Upper lobe of left lung (tissue), 4 donors: ENCODE measurements at regions not wholly inside any gene's neighbourhood (a gene's known extent, or its start where the extent isn't known, plus 50 kb on each side); places are given as distances from the start of the nearest gene placed in this dataset.

Experiments
- CTCF ChIP-seq, 6 experiments: fragments of 450-650 bp in 4 of 6; fragments of 200-600 bp in 2 of 6; sonication (generic) in 2 of 6; IDR thresholded peaks; one replicate each; pipeline ENCODE4 v1.5.1; 2016 to 2019; ENCODE audit warnings: antibody characterized with exemption in 6 of 6
- EP300 ChIP-seq, 4 donors: sonication (generic); formaldehyde crosslinking; IDR thresholded peaks; one replicate each; pipeline ENCODE4 v1.5.1; 2017; ENCODE audit warnings: antibody characterized with exemption in 4 of 4, control low read depth in 2 of 4
- POLR2A ChIP-seq, 4 donors: fragments of 450-650 bp; IDR thresholded peaks; one replicate each; pipeline ENCODE4 v1.5.1; 2016 to 2017; ENCODE audit warnings: antibody characterized with exemption in 4 of 4, mild to moderate bottlenecking in 2 of 4
- POLR2AphosphoS5 ChIP-seq, 2 donors: sonication (generic); formaldehyde crosslinking; IDR thresholded peaks; one replicate each; pipeline ENCODE4 v1.5.1; 2017; ENCODE audit warnings: antibody characterized with exemption in 2 of 2

DNA sequence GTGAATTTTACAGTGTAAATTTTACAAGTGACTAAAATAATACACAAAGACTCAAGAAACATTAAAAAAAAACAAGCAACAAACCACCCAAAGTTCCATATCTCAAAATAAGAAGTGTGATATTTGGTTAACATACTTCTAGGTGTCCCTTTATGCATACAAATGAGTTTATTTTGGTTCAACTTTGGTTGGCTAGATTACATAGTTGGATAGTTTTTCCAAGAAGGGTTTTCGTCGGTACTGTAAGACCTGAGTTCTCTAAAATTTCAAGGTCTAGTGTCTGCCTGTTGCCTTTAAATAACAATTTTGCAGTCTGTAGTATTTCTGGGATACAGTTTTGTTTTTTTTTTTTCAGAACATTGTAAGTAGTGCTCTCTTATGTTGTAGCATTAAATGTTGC, 58.8 kb upstream of the JAK2 start:
- TF ChIP-seq CTCF (IDR thresholded peaks at IDR 0.05) (no peak), POLR2A (IDR thresholded peaks at IDR 0.05) (no peak), EP300 (IDR thresholded peaks at IDR 0.05) (no peak), POLR2AphosphoS5 (IDR thresholded peaks at IDR 0.05) (no peak)
